DMS 273 (cell line): ENCODE measurements at regions not wholly inside any gene's neighbourhood (a gene's known extent, or its start where the extent isn't known, plus 50 kb on each side); places are given as distances from the start of the nearest gene placed in this dataset.
"Not testable (repeated sequence)": the region's sequence is repeated elsewhere in the genome, so short reads cannot be mapped to it uniquely, and the experiment has no call there.

ENCODE experiments used
- DNase-seq: peaks from one replicate; lab custom pipeline; 2025; ENCODE audit not compliant: unreplicated experiment; lab: John Stamatoyannopoulos, UW

DNA sequence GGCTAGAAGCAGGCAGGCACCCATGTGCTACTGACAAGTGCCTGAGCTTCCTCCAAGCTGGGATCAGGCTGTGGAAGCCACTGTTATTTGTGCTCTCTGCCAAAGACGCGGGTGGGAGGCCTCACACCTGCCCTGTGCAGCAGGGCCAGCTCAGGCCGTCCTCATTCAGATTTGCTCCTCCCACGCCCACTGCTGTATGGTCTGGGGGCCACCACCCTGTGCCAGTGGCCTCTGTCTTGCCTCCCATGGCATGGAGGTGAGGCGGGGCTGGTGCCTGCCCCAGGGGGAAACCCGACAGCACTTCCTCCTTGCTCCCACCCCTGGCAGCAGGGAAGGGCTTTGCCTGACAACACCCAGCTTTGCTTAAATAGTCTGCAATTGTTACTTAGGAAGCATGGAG, 356.5 kb upstream of the CDH8 start:
- no peak for DNase-seq

DNA sequence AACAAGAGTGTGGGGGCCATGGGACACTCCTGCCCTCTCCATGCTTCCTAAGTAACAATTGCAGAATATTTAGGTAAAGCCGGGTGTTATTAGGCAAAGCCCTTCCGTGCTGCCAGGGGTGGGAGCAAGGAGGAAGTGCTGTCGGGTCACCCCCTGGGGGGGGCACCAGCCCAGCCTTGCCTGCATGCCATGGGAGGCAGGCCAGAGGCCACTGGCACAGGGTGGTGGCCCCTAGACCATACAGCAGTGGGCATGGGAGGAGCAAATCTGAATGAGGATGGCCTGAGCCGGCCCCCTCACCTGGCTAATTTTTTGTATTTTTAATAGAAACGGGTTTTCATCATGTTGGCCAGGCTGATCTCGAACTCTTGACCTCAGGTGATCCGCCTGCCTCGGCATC, 355.7 kb upstream of the CDH8 start:
- DNase-seq, result no peak

DNA sequence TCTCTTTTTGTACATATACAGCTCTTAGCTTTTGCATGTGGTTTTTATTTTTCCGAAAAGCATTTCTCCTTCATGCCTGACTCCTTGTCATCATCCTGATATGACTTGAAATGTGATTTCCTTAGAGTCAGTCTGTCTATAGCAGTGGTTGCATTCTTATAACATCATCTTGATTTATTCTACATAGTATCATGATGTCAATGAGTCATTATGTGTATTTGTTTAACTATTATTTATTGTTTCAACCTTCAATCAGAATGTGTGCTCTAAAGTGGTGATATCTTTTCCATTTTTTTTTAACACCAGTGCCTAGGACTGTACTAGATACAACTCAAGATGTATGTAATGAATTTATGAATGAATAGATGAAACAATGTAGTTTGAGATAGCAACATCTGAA, 354.9 kb upstream of the CDH8 start:
- DNase-seq, result no peak

DNA sequence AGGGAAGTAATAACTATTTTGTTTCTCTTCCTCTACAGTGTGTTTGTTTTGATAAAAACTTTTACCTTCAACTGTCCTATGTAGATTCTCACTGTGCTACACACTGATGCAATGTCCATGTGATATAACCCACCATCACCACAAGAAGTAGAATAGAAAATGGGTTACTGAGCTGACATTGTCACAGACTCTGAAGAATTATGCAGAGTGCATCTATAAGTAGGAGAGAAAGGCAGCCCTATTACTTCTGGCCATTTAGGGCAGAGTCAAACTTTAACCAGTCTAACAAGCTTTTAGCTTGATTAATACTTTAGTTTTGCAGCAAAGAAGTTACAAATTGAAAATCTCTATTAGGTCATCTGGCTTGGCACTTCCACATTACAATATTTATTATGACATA, 354.0 kb upstream of the CDH8 start:
- no peak for DNase-seq

DNA sequence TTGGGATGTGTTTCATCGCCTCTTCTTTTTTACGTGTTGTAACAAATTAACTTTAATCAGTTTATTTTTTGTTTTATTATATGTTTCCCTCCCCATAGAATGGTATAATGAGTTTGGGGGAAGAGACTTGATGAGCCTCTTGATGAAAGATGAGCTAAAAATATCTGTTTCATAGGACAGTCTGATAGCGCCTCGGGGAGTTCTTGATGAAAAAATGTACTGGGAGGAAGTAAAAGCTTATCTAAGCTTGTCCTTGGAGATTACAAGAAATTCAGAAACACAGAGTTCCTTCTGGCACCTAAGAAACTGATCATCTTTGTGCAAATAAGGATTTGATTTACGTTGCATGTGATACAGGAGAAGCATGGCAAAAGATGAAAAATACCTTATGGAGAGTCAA, 350.2 kb upstream of the CDH8 start:
- DNase-seq, result no peak

DNA sequence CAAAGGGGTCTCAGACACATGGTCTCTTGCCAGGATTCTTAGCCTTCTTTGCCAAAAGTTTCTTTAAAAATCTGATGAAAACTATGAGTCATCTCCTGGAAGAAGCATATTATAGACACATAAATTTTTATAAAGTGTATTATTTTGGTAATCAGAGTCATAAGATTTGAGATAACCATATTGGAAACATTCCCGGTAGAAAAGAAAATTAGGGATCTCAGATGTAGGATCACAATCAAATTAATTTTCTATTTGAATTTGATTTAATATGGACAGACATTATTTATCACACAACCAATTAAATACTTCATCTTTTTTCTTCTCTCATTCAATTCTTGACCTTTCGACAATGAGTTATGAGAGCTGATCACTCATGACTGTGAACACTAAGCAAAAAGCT, 347.7 kb upstream of the CDH8 start:
- no peak for DNase-seq

DNA sequence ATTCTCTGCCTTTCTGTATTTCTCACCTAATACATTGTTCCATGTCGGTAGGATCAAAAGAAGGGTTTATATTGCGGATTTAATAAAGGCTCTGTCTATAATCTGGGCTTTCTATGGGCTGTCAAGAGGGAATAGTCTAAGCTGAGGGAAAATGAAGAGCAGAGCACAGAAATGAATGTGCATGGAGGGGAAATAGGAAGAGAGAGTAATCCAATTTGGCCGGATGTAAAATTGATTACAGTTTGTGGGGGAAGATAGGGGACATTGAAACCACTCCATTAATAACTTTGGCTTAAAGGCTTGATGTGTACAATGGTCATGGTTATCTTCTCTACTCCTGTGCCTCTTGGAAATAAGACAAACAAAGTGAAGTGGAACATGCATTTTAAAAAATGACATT, 334.2 kb upstream of the CDH8 start:
- no peak for DNase-seq

DNA sequence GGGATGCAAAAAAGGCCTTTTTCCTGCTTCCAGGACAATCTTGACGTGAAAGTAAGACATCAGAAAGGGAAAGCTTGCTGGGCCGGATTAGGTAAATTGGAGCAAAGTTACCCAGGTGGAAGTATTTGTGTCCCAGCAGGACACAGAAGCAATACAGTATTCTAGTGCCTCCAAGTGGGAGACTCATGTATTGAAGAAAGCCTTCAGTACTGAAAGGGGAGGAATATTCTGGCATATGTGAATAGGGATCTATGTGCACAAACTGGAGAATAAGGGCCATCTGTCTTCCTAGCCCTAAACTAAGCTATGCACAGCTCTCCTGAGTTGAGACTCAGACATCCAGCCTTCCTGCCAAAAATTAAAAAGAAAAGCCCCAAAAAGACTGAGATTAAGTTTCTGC, 327.3 kb upstream of the CDH8 start:
- DNase-seq, result peak; percentile 88

DNA sequence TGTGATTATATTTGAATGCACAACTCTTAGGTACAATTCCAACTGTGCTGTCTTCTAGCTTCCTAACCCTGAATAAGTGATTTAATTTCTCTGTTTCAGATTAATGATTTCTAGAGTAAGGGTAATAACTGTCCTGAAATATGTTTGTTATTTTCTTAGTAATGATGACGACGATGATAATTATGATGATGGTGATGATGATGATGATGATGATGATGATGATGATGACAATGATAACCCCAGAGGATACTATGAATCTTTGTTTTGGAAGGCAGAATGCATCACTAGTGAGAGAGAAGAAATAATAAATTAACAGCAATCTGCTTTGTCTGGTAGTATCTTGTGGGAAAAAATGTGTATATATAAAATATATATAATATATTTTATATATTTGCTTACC, 317.1 kb upstream of the CDH8 start:
- no peak for DNase-seq

DNA sequence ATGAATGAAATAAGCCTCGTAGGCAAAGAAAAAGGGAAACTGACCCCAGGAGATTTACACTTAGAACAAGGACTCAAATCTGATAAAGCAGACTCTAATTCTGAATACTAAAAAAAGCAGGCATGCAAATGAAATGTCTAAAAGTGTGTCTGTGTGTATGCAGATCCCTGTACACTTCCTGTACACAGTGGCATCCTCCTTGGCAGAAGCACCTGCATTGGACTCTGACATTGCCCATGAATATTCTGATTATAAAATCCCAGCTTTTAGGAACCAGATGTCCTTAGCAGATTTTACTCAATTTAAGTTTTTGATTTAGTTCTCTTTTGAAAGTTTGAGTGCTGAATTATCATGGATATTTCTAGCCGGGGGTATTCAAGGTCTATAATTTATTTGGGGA, 306.0 kb upstream of the CDH8 start:
- DNase-seq, result no peak

DNA sequence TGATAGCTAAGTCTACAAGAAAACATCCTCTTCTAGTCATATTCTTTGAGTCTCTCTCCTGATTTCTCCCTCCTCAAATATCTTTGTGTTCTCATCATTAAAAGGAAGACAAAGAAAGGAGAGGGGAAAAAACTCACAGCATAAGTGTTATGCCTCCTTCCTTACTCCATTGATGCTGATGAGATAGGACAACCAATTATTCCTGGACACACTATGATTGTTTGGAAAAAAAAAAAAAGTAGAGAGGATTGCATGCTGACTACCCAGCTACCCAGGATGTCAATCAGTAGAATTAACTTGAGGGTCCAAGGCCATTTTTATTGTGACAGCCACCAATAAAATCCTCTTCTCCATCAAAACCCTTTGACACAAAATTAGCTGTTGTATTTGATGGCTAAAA, 299.1 kb upstream of the CDH8 start:
- DNase-seq, result no peak

DNA sequence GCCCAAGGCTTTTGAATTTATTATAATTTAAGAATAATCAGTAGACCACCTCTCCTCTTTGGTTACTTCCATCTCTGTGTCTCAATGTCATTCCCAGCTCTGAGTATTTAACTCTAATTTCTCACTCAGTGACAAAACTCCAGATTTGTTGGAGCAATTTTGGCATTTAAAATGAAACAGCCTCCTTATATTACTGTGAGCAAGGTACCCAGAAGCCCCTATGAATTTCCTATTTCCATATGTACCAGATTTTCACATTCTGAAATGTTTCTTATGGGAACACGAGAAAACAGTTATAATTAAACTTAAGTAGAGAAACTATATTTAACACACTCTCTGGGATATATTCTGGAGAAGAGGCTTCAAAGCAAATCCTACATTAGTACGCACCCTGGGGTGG, 285.4 kb upstream of the CDH8 start:
- DNase-seq, result no peak

DNA sequence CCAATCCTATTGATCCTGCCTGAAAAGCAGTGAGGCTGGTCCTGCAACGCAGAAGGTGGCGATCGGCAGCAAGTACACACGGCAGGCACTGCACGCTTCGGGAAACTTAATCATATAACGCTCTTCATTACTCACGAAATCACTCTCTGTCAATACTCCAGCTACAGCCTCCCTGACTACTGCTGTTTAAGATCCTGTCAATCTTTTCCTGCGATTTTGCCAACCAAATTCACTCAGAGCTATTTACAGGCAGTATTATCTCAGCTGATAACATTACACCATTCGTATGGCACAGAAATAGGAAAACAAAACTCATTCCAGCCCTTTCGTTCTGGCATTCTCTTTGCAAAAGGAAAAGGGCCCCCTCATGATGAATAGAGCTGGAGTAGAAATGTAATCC, 262.4 kb upstream of the CDH8 start:
- DNase-seq, result no peak

DNA sequence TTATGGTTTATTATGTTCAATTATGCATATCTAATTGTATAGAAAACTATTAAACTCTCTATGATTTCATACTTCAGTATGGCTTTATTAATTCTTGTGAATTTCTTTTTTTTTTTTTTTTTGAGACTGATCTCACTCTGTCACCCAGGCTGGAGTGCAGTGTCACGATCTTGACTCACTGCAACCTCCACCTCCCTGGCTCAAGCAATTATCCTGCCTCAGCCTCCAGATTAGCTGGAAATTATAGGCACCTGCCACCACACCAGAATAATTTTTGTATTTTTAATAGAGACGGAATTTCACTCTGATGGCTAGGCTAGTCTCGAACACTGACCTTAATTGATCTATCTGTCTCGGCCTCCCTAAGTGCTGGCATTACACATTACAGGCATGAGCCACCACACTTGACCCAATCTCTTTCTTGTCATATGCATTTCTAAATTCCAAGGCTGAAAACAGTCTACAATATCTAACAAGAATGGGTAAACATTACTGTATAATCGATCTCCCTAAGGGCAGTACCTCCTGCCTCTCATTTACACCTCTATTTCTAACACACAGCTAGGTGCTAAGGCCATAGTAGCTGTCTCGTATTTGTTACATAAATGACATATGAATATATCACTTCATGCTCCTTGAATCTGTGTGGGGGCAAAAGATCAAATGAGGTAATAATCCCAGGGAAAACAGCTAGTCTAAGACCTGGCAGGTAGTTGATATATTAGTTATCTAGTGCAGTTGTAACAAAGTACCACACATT, 258.2 kb upstream of the CDH8 start:
- DNase-seq, result no peak

DNA sequence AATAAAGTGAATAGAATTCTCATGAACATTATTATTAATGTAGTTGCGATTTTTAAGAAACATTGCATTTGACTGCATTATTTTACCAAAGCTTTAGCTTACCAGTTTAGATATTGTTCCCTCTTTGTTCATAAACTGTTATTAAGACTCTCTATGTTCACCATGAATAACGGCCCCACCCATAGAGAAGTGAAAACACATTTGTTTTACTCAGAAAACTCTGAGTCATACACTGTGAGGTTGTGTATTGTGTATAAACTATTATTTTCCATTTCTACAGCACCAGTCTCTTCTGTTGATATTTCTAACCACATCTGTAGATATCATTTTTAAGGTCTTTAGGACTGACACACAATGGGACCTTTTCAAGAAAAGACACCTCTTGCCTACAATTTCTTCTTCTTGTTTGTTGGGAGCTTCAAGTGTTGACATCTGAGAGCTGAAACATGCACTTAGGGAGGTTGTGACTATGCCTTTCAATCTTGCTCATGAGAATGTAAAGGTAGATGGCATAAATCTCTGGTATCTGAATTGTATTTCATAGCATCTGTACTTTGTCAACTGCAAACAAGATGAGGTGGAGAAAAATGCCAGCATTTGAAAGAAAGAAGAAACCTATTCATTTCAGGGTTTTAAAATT, 252.9 kb upstream of the CDH8 start:
- no peak for DNase-seq

DNA sequence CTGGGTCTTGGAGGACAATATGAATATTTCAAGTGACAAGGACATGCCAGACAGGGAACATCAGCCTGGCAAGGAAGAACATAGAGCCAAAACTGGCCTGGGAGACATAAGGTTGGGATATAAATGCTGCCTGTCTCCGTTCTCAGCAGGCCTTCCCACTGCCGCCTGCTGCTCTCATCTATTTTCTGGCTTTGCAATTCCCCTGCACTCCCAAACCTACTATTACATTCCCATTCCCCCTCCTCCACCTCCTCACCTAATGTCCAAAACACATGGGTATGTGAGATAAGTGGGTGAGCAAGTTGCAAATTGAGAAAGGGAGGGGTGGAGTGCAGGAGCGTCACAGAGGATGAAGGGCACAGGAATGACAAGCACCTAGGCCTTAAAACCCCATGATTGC, 244.3 kb upstream of the CDH8 start:
- no peak for DNase-seq

DNA sequence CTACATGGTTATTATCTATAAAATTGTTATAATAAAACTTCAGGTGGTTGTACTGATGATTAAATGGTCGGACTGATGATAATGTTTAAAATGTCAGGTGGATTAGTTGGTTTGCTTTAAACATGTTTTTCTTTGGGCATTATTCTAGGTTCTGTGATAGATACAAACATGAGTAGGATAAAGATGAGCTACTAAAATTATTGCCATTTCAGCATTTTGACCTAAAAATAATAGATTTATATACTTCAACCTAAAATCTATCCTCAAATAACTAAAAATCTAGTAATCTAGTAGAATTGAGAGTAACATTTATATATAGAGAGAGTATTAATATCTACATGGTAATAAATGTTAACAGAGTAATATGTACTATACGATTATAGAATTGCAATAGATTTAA, 241.7 kb upstream of the CDH8 start:
- no peak for DNase-seq

DNA sequence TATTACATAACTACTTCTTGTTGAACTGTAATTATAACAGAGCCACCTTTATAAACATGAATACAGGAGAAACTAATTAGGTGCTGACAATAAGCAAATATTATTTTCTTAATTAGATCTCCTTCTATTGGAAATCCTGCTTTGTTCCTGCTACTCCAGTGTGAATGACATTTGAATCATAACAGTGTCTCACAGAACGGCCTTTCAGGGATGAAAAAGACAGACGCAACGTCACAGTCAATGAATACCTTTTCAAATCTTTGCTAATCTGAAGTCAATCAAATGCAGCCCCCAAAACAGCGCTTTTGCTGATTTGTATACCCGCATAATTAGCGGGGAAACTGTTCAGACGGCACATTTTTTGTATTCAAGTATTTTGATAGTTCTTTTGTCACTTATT, 240.4 kb upstream of the CDH8 start:
- no peak for DNase-seq

DNA sequence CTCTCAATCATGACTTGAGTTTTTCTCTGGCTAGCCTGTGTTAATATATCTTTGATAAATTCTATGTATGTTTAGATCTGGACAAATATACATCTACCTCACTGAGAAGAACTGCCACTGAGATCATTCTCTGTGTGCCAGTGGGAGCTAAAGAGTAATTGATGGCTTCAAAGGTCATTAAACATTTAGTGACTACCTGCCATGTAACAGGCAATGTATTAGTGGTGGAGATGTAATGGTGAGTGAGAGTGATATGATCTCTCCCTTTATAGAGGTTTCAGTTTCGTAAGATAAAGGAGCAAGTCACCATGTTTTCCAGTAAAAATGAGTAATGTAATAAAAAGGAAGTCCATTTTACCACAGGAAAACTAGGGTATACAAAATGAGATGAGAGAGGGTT, 235.8 kb upstream of the CDH8 start:
- no peak for DNase-seq

DNA sequence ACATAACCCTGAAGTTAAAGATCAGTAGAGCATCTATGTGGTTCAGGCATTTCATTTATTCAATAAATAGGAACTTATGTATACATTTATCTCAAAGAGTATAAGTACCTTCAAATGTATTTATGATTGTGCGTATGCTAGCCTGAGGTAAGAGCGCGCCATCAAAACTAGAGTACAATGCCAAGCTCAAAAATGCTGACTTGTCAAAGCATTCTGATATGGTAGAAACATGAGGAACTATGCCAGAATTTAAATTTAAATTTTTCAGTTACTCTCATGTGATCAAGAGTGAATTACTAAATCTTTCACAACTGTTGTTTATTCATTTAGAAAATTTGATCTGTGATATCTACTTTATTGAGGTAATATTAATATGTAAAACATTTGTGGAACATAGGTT, 225.5 kb upstream of the CDH8 start:
- DNase-seq, result no peak

DNA sequence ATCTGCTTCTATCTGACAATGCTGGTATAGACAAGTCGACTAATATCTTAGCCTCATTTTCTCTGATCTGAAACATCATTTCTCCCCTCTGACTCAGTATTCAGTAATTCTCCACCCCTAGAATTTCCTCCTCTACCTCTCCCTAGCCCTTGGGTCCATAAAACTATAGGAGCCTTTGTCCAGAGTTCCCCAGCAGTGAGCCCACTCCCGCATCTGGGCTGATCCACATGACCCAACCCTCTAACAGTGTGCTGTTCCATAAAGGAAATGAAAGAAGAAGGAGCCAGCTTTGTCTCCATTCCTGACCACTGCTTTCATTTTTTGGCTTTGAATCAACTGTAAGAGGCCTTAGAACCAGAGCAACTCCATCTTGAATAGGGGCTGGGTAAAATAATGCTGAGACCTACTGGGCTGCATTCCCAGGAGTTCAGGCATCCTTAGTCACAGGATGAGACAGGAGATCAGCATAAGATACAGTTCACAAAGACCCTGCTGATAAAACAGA, 222.7 kb upstream of the CDH8 start:
- not testable (repeated sequence) for DNase-seq

DNA sequence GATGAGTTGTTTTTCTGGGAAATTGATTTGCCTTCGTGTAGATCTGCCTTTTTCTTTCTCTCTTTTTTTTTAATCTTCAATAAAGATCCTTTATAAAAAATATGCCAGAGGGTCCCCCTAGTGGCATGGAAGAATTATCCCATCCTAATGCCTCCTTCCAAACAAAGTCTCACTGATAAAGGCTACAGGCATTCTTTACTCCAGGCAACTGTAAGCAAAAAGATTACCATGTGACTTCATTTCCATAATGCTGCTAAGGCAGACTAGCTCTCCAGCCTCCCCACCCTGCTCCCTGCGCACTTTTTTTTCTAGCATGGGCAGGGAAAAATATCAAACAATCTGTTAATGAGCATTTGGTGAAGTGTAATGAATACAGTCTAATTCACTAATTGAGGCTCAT, 220.2 kb upstream of the CDH8 start:
- DNase-seq, result peak; percentile 53

DNA sequence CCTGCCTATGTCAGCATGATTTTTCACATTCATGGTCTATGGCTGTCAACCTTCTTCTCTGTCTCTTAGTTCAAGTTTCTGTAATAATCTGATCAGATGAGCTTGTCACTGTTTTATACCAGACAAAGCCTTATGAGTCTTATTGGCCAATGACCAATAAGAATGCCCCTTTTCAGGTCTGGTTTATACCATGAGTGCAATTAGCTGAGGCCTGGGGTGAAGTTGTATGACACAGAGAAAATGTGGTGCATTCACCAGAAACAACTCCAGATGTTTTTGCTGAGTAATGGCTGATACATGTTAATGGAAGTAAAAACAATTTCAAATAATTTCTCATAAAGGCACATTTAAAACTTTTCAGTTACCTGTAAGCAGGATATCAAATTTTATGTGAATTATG, 218.6 kb upstream of the CDH8 start:
- DNase-seq, result peak; percentile 12
